ENCODE measurements at regions not wholly inside any gene's neighbourhood (a gene's known extent, or its start where the extent isn't known, plus 50 kb on each side); places are given as distances from the start of the nearest gene placed in this dataset.

GRCh38 chr4:45741897-45742296 is 382.0 kb downstream of the GABRG1 start:
- TF ChIP-seq TCF7 (IDR thresholded peaks at IDR 0.05; ENCODE audit: borderline replicate concordance): no peak
- TF ChIP-seq SP1 (IDR thresholded peaks at IDR 0.05; ENCODE audit: low read depth, low read length): no peak
- TF ChIP-seq REST (IDR thresholded peaks at IDR 0.05; ENCODE audit: low read depth, low read length): no peak
- no peak for TF ChIP-seq BCL11A (IDR thresholded peaks at IDR 0.05; ENCODE audit: low read depth, low read length)
- TF ChIP-seq CTCF (IDR thresholded peaks at IDR 0.05 in 2 of 3, conservative IDR thresholded peaks at IDR 0.05 in 1 of 3; ENCODE audit: control insufficient read depth in 2 of 3, extremely low read depth in 1 of 3, insufficient read depth in 1 of 3, low read depth in 3 of 3, low read length in 3 of 3): no peak

Measured in GM12878 (cell line).